Breast epithelium (tissue), 3 donors: ENCODE measurements at regions not wholly inside any gene's neighbourhood (a gene's known extent, or its start where the extent isn't known, plus 50 kb on each side); places are given as distances from the start of the nearest gene placed in this dataset.

ENCODE experiments used
- POLR2AphosphoS5 ChIP-seq, 3 donors: sonication (generic); formaldehyde crosslinking; IDR thresholded peaks; one replicate each; pipeline ENCODE4 v1.6.1; 2017; ENCODE audit warnings: antibody characterized with exemption in 3 of 3
- TF ChIP-seq, protein P1 (sequence below), 3 donors: fragments of 450-650 bp; IDR thresholded peaks; one replicate each; pipeline ENCODE4 v1.5.1; 2016 to 2017; ENCODE audit warnings: antibody characterized with exemption in 3 of 3, mild to moderate bottlenecking in 3 of 3, moderate library complexity in 3 of 3

DNA sequence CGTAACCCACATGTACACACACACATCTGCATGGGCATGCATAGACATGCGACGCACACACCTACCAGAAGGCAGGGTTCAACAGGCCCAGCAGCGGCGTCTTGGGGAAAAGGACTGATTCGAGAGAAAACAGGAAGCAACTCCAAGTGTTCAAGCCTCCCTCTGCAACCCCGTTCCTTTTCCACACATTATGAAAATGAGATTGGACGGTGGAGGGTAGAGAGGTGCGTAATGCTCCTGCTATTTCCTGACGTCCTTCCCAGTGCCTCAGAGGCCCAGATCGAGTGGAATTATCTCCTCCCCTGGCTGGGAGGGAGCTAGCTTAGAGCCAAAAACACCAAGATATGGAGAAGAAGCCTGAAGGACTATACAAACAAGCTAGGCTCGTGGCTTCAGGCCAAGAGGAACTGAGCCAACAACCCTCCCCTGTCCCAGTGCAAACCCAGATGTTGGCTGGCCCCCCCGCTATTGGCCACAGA is 289.2 kb downstream of the MN1 start:
- TF ChIP-seq, protein P1, sequence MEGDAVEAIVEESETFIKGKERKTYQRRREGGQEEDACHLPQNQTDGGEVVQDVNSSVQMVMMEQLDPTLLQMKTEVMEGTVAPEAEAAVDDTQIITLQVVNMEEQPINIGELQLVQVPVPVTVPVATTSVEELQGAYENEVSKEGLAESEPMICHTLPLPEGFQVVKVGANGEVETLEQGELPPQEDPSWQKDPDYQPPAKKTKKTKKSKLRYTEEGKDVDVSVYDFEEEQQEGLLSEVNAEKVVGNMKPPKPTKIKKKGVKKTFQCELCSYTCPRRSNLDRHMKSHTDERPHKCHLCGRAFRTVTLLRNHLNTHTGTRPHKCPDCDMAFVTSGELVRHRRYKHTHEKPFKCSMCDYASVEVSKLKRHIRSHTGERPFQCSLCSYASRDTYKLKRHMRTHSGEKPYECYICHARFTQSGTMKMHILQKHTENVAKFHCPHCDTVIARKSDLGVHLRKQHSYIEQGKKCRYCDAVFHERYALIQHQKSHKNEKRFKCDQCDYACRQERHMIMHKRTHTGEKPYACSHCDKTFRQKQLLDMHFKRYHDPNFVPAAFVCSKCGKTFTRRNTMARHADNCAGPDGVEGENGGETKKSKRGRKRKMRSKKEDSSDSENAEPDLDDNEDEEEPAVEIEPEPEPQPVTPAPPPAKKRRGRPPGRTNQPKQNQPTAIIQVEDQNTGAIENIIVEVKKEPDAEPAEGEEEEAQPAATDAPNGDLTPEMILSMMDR (IDR thresholded peaks at IDR 0.05) = no peak
- no peak for TF ChIP-seq POLR2AphosphoS5 (IDR thresholded peaks at IDR 0.05)
